Activated CD8-positive, alpha-beta T cell treated with anti-CD3 and anti-CD28 coated beads for 36 hours (primary cell): ENCODE measurements at regions not wholly inside any gene's neighbourhood (a gene's known extent, or its start where the extent isn't known, plus 50 kb on each side); places are given as distances from the start of the nearest gene placed in this dataset.

Experiments
- ATAC-seq: fragments of 200-7000 bp; cut with Tn5 transposase; one replicate; pipeline ENCODE4 v1.10.0; 2021; ENCODE audit warnings: mild to moderate bottlenecking, moderate library complexity
- CTCF ChIA-PET: fragments of 350-600 bp; sonication (Branson Sonifier 250); formaldehyde crosslinking; loops from one replicate; lab custom pipeline; 2021; ENCODE audit warnings: antibody characterized with exemption; lab: Charles Lee
- POLR2A ChIA-PET: fragments of 350-600 bp; sonication (Branson Sonifier 250); formaldehyde crosslinking; loops from one replicate; lab custom pipeline; 2021; ENCODE audit warnings: antibody characterized with exemption; lab: Charles Lee
- DNase-seq: peaks from one replicate; pipeline ENCODE4 v3.0.0-alpha.2; 2020
- H3K27ac Mint-ChIP-seq: one replicate; pipeline ENCODE4 v1.8.0; 2021; ENCODE audit warnings: mild to moderate bottlenecking, mixed read lengths
- H3K27me3 Mint-ChIP-seq: one replicate; pipeline ENCODE4 v1.8.0; 2021; ENCODE audit warnings: mixed read lengths
- H3K36me3 Mint-ChIP-seq: one replicate; pipeline ENCODE4 v1.8.0; 2021; ENCODE audit warnings: low read depth, mixed read lengths
- H3K4me1 Mint-ChIP-seq: one replicate; pipeline ENCODE4 v1.8.0; 2021; ENCODE audit warnings: low read depth, mixed read lengths
- H3K4me3 Mint-ChIP-seq: one replicate; pipeline ENCODE4 v1.8.0; 2021; ENCODE audit warnings: mild to moderate bottlenecking, moderate library complexity, mixed read lengths
- H3K9me3 Mint-ChIP-seq: one replicate; pipeline ENCODE4 v1.8.0; 2021; ENCODE audit warnings: mixed read lengths
- intact Hi-C: fragments of 100-400 bp; cut with micrococcal nuclease; formaldehyde crosslinking; loops from one replicate; pipeline ENCODE4 v1.10.0; 2022
- TF ChIP-seq, protein P1 (sequence below): fragments of 200-600 bp; IDR thresholded peaks from one replicate; pipeline ENCODE4 v1.8.0; 2022; ENCODE audit warnings: antibody characterized with exemption, mild to moderate bottlenecking

DNA sequence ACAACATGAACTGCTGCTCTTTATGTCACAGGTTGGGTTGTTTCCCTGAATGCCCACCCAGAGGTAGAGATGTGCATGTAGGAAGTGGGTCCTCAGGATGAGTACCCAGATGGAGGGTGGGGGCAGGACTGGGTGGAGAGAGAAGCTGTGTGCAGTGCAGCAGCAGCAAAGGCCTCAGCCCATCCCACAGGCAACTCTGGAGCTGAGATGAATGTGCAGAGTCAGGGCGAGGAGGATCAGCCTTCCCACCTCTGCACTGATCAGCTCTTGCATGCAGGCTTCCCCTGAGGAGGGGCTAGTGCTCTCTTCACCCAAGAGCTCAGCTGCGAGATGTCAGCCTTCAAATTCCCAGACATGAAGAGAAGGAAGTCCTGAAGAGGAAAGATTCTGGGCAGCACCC, 326.2 kb upstream of the RAB6C start:
- Mint-ChIP-seq H3K4me3 (no peak overlapping the region), H3K27me3 (peaks cover 1% of the 10 kb centered on the region), H3K9me3 (no peaks in the 10 kb centered on the region), H3K36me3 (no peaks in the 10 kb centered on the region), H3K27ac (no peak overlapping the region), H3K4me1 (no peaks in the 10 kb centered on the region)
- ChIA-PET CTCF (no interaction called here), POLR2A (no interaction called here)
- TF ChIP-seq, protein P1, sequence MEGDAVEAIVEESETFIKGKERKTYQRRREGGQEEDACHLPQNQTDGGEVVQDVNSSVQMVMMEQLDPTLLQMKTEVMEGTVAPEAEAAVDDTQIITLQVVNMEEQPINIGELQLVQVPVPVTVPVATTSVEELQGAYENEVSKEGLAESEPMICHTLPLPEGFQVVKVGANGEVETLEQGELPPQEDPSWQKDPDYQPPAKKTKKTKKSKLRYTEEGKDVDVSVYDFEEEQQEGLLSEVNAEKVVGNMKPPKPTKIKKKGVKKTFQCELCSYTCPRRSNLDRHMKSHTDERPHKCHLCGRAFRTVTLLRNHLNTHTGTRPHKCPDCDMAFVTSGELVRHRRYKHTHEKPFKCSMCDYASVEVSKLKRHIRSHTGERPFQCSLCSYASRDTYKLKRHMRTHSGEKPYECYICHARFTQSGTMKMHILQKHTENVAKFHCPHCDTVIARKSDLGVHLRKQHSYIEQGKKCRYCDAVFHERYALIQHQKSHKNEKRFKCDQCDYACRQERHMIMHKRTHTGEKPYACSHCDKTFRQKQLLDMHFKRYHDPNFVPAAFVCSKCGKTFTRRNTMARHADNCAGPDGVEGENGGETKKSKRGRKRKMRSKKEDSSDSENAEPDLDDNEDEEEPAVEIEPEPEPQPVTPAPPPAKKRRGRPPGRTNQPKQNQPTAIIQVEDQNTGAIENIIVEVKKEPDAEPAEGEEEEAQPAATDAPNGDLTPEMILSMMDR: no peak
- intact Hi-C loops: no loop called here
- no peak for DNase-seq
- no peak for ATAC-seq

- Mint-ChIP-seq H3K27ac (no peak overlapping the region), H3K4me3 (no peak overlapping the region), H3K27me3 (peaks cover 3% of the 10 kb centered on the region), H3K9me3 (peaks cover 5% of the 10 kb centered on the region), H3K36me3 (no peaks in the 10 kb centered on the region), H3K4me1 (no peaks in the 10 kb centered on the region)
- ATAC-seq (no peak), DNase-seq (no peak)
- intact Hi-C loops: no loop called here
- ChIA-PET POLR2A (no interaction called here), CTCF (no interaction called here)
- TF ChIP-seq, protein P1: no peak
Observed at GRCh38 chr2:129654331-129654730, 325.1 kb upstream of the RAB6C start.

DNA sequence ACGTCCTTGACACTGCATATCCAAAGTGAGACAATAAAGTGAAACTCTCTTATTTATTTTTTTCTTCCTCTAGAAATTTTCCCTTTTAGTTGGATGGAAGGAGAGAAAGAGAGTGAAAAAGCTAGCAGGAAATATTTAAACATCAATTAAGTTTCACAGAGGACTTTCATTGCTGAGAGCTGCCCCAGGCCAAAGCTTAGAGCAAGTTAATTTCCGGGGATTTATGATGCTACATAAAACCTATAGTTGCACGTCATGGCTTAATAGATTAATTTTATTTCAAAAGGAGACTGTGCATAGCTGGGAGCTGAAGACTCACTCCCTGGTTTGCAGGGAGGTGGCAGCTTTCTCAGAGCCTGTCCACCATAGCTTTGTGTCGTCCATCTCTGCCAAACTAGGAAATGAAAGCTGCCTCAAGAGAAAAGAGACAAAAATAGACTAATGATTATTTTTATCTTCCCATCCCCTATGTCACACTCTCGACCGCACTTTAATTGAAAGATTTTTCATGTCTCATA, 323.3 kb upstream of the RAB6C start:
- Mint-ChIP-seq H3K9me3 (peaks cover 6% of the 10 kb centered on the region), H3K27me3 (peaks cover 3% of the 10 kb centered on the region), H3K4me1 (no peaks in the 10 kb centered on the region), H3K4me3 (no peak overlapping the region), H3K27ac (no peak overlapping the region), H3K36me3 (no peaks in the 10 kb centered on the region)
- DNase-seq (no peak), ATAC-seq (no peak)
- TF ChIP-seq, protein P1: no peak
- POLR2A ChIA-PET: no interaction called here
- intact Hi-C loops: no loop called here
- CTCF ChIA-PET: no interaction called here

- no peak for ATAC-seq
- peaks cover 6% of the 10 kb centered on the region for H3K9me3 Mint-ChIP-seq
- H3K4me3 Mint-ChIP-seq: no peak overlapping the region
- CTCF ChIA-PET: no interaction called here
- no peak for DNase-seq
- H3K27me3 Mint-ChIP-seq: peaks cover 1% of the 10 kb centered on the region
- intact Hi-C loops: no loop called here
- H3K4me1 Mint-ChIP-seq: no peaks in the 10 kb centered on the region
- no peak overlapping the region for H3K27ac Mint-ChIP-seq
- TF ChIP-seq, protein P1: no peak
- H3K36me3 Mint-ChIP-seq: no peaks in the 10 kb centered on the region
- POLR2A ChIA-PET: no interaction called here
Observed at GRCh38 chr2:129658430-129658829, 321.0 kb upstream of the RAB6C start.

- no peak for ATAC-seq
- Mint-ChIP-seq H3K9me3 (peaks cover 6% of the 10 kb centered on the region), H3K27ac (no peak overlapping the region), H3K36me3 (no peaks in the 10 kb centered on the region), H3K27me3 (peaks cover 1% of the 10 kb centered on the region), H3K4me1 (no peaks in the 10 kb centered on the region), H3K4me3 (no peak overlapping the region)
- TF ChIP-seq, protein P1: no peak
- DNase-seq: no peak
- intact Hi-C loops: no loop called here
- CTCF ChIA-PET: interaction anchor here (0.9 kb wide), 1 partner anchor 17 kb away, joined by 3 read pairs; no protein-coding TSS in a partner anchor
- POLR2A ChIA-PET: no interaction called here
Observed at GRCh38 chr2:129661935-129662334, 317.5 kb upstream of the RAB6C start.
